ENCODE measurements at regions not wholly inside any gene's neighbourhood (a gene's known extent, or its start where the extent isn't known, plus 50 kb on each side); places are given as distances from the start of the nearest gene placed in this dataset.

DNA sequence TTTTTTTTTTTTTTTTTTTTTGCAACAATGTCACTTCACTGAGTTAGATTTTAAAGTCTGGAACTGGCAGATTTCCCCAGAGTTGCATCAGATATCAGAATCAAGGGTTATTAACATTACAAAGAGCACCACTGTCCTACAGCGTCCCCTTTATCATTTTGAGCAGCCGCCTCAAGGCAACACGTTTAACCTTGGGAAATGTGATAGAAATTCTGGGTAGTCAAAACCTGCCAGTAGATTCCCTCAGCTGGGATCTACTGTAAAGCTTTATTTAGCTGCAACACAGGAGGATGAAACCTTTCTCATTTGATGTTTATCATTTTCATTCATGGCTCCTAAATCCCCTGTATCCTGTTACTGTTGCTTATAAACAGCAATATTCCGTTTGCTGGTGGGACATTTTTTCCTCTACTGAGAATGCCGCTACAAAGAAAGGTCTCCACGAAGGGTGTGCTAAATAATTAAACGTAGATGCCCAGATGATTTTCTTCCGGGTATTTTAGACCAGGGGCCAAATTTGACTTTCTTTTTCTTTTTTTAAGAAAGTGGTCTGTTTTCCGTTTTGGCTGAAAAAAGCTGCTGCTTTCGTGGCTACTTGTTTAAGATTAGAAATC is 436.1 kb upstream of the GOT2 start:
- H3K9me3 Mint-ChIP-seq (ENCODE audit: unreplicated experiment), result no peaks in the 10 kb centered on the region
- H3K4me3 Mint-ChIP-seq (ENCODE audit: unreplicated experiment), result no peak overlapping the region
- no peaks in the 10 kb centered on the region for H3K4me1 Mint-ChIP-seq (ENCODE audit: insufficient read depth, unreplicated experiment)
- ChIA-PET POLR2A (no interaction called here), CTCF (interaction anchor here (0.6 to 0.8 kb wide), 2 partner anchors 16 to 270 kb away, joined by 3 to 4 read pairs; no protein-coding TSS in a partner anchor)
- H3K27ac Mint-ChIP-seq (ENCODE audit: low read depth, unreplicated experiment), result no peak overlapping the region
- BruUV-seq (replicated peaks), result no TSS peak
- intact Hi-C loops (cut with micrococcal nuclease), result no loop called here
- peaks cover 71% of the 10 kb centered on the region for H3K27me3 Mint-ChIP-seq (ENCODE audit: insufficient read depth, unreplicated experiment)
- TF ChIP-seq, protein P1, sequence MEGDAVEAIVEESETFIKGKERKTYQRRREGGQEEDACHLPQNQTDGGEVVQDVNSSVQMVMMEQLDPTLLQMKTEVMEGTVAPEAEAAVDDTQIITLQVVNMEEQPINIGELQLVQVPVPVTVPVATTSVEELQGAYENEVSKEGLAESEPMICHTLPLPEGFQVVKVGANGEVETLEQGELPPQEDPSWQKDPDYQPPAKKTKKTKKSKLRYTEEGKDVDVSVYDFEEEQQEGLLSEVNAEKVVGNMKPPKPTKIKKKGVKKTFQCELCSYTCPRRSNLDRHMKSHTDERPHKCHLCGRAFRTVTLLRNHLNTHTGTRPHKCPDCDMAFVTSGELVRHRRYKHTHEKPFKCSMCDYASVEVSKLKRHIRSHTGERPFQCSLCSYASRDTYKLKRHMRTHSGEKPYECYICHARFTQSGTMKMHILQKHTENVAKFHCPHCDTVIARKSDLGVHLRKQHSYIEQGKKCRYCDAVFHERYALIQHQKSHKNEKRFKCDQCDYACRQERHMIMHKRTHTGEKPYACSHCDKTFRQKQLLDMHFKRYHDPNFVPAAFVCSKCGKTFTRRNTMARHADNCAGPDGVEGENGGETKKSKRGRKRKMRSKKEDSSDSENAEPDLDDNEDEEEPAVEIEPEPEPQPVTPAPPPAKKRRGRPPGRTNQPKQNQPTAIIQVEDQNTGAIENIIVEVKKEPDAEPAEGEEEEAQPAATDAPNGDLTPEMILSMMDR (IDR thresholded peaks at IDR 0.05; ENCODE audit: unreplicated experiment), result no peak
- H3K36me3 Mint-ChIP-seq (ENCODE audit: insufficient read depth, unreplicated experiment), result no peaks in the 10 kb centered on the region
- no peak for DNase-seq (ENCODE audit: unreplicated experiment)

DNA sequence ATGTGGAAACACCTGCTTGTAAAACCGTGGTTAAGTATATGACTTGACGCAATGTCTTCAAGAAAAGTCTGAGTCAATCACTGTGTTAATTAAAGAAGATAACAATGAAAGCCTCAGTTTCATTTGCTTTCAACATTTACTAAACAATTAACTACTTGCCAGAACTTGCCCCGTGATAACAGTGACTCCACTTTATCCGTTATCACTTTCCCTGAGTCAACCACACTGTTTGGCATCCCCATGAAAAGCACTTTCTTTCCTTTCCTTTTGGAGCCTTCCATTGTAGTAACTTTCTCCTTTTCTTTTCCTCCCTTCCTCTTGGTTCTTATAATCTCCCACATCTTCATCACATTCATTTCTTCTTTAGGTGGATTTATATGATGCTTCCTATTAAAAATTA is 435.1 kb upstream of the GOT2 start:
- peaks cover 80% of the 10 kb centered on the region for H3K27me3 Mint-ChIP-seq (ENCODE audit: insufficient read depth, unreplicated experiment)
- H3K9me3 Mint-ChIP-seq (ENCODE audit: unreplicated experiment), result no peaks in the 10 kb centered on the region
- H3K4me1 Mint-ChIP-seq (ENCODE audit: insufficient read depth, unreplicated experiment), result no peaks in the 10 kb centered on the region
- intact Hi-C loops (cut with micrococcal nuclease), result no loop called here
- H3K4me3 Mint-ChIP-seq (ENCODE audit: unreplicated experiment), result no peak overlapping the region
- DNase-seq (ENCODE audit: unreplicated experiment), result no peak
- POLR2A ChIA-PET, result no interaction called here
- H3K36me3 Mint-ChIP-seq (ENCODE audit: insufficient read depth, unreplicated experiment), result no peaks in the 10 kb centered on the region
- H3K27ac Mint-ChIP-seq (ENCODE audit: low read depth, unreplicated experiment), result no peak overlapping the region
- BruUV-seq (replicated peaks), result no TSS peak
- CTCF ChIA-PET, result interaction anchor here (0.8 kb wide), 1 partner anchor 268 kb away, joined by 4 read pairs; no protein-coding TSS in a partner anchor
- TF ChIP-seq, protein P1 (IDR thresholded peaks at IDR 0.05; ENCODE audit: unreplicated experiment), result no peak

GRCh38 chr16:59168461-59169114 is 434.5 kb upstream of the GOT2 start:
- Mint-ChIP-seq H3K36me3 (ENCODE audit: insufficient read depth, unreplicated experiment) (no peaks in the 10 kb centered on the region), H3K27ac (ENCODE audit: low read depth, unreplicated experiment) (no peak overlapping the region), H3K4me3 (ENCODE audit: unreplicated experiment) (no peak overlapping the region), H3K27me3 (ENCODE audit: insufficient read depth, unreplicated experiment) (peaks cover 74% of the 10 kb centered on the region), H3K9me3 (ENCODE audit: unreplicated experiment) (no peaks in the 10 kb centered on the region), H3K4me1 (ENCODE audit: insufficient read depth, unreplicated experiment) (no peaks in the 10 kb centered on the region)
- intact Hi-C loops (cut with micrococcal nuclease), result no loop called here
- BruUV-seq (replicated peaks), result no TSS peak
- TF ChIP-seq, protein P1 (IDR thresholded peaks at IDR 0.05; ENCODE audit: unreplicated experiment), result no peak
- ChIA-PET POLR2A (no interaction called here), CTCF (no interaction called here)
- no peak for DNase-seq (ENCODE audit: unreplicated experiment)

- CTCF ChIA-PET, result no interaction called here
- intact Hi-C loops (cut with micrococcal nuclease), result no loop called here
- TF ChIP-seq, protein P1 (IDR thresholded peaks at IDR 0.05; ENCODE audit: unreplicated experiment), result no peak
These were observed 430.3 kb upstream of the GOT2 start for GRCh38 chr16:59164461-59164860.

More at GRCh38 chr16:59164461-59164860, 430.3 kb upstream of the GOT2 start:
- POLR2A ChIA-PET, result no interaction called here
- BruUV-seq (replicated peaks), result no TSS peak
- Mint-ChIP-seq H3K9me3 (ENCODE audit: unreplicated experiment) (no peaks in the 10 kb centered on the region), H3K27ac (ENCODE audit: low read depth, unreplicated experiment) (no peak overlapping the region), H3K27me3 (ENCODE audit: insufficient read depth, unreplicated experiment) (peaks cover 61% of the 10 kb centered on the region), H3K4me1 (ENCODE audit: insufficient read depth, unreplicated experiment) (no peaks in the 10 kb centered on the region), H3K36me3 (ENCODE audit: insufficient read depth, unreplicated experiment) (no peaks in the 10 kb centered on the region), H3K4me3 (ENCODE audit: unreplicated experiment) (no peak overlapping the region)
- peak; percentile 2 for DNase-seq (ENCODE audit: unreplicated experiment)
